ENCODE measurements at regions not wholly inside any gene's neighbourhood (a gene's known extent, or its start where the extent isn't known, plus 50 kb on each side); places are given as distances from the start of the nearest gene placed in this dataset.
A peak's percentile ranks its signal among the peaks of the same experiment; 100 is the strongest.

DNA sequence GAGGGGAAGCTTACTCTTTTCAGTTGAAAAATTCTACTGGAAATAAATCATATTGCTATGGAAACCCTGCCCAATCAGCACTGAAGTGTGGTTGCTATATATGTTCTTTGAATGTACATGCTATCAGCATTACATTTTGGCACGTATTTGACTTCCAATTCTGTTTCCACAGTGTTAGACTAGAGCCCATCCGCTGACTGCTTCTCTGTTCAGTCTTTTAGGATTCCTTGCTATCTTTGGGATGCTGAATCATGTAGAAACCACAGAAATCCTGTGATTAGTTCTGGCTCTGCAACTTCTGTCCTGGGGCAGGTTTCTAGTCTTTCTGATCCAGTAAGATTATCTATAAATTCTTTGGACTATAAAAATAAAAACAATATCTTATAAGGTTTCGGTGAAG, 128.2 kb upstream of the SLC7A14 start:
- peak; percentile 82 for DNase-seq (ENCODE audit: low read depth, low spot score)
- H3K4me3 ChIP-seq (ENCODE audit: low read depth, low read length) = no peak overlapping the region
- TF ChIP-seq, protein P1, sequence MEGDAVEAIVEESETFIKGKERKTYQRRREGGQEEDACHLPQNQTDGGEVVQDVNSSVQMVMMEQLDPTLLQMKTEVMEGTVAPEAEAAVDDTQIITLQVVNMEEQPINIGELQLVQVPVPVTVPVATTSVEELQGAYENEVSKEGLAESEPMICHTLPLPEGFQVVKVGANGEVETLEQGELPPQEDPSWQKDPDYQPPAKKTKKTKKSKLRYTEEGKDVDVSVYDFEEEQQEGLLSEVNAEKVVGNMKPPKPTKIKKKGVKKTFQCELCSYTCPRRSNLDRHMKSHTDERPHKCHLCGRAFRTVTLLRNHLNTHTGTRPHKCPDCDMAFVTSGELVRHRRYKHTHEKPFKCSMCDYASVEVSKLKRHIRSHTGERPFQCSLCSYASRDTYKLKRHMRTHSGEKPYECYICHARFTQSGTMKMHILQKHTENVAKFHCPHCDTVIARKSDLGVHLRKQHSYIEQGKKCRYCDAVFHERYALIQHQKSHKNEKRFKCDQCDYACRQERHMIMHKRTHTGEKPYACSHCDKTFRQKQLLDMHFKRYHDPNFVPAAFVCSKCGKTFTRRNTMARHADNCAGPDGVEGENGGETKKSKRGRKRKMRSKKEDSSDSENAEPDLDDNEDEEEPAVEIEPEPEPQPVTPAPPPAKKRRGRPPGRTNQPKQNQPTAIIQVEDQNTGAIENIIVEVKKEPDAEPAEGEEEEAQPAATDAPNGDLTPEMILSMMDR (IDR thresholded peaks at IDR 0.05; ENCODE audit: low read depth, low read length) = no peak
- in situ Hi-C loops (cut with HindIII; ENCODE audit: low sequenced_read_pairs) = no loop called here

DNA sequence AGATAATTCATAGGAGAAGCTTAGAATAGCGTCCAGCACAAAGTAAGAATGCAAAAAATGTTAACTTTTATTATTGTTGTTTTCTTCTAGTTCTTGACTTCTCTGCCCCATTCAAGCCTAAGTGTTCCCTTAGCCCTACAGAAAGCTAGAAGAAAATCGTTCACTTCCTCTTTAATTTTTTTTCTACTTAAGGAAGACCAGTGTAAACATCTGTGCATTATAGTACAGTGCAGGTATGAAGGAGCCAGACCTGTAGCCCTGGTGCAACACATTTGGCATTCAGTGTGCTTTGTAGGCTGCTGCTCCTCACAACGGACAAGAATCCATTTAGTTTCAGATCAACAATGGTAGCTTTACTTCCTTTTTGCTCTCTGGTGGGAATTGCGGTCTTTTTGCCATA, 127.8 kb upstream of the SLC7A14 start:
- in situ Hi-C loops (cut with HindIII; ENCODE audit: low sequenced_read_pairs) = no loop called here
- no peak overlapping the region for H3K4me3 ChIP-seq (ENCODE audit: low read depth, low read length)
- DNase-seq (ENCODE audit: low read depth, low spot score) = no peak
- TF ChIP-seq, protein P1 (IDR thresholded peaks at IDR 0.05; ENCODE audit: low read depth, low read length) = no peak

DNA sequence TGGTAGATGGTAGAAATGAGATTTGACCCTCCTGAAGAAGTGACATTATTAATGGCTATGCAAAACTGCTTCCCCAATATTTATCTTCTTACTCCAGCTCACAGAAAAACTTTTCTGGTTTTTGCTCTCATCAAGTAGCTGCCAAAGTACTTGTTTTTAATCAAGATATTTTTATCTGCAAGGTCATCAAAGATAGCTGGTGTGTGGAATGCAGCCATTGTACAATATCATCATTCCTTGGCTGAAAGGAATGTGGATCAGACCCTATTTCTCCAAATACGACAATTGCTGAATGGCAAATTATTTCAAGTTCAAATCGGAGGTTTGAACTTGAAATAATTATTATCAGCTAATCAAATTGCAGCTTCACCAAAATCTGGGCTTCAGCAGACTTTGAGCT, 126.9 kb upstream of the SLC7A14 start:
- no peak for DNase-seq (ENCODE audit: low read depth, low spot score)
- TF ChIP-seq, protein P1 (IDR thresholded peaks at IDR 0.05; ENCODE audit: low read depth, low read length) = no peak
- no peak overlapping the region for H3K4me3 ChIP-seq (ENCODE audit: low read depth, low read length)
- in situ Hi-C loops (cut with HindIII; ENCODE audit: low sequenced_read_pairs) = no loop called here

DNA sequence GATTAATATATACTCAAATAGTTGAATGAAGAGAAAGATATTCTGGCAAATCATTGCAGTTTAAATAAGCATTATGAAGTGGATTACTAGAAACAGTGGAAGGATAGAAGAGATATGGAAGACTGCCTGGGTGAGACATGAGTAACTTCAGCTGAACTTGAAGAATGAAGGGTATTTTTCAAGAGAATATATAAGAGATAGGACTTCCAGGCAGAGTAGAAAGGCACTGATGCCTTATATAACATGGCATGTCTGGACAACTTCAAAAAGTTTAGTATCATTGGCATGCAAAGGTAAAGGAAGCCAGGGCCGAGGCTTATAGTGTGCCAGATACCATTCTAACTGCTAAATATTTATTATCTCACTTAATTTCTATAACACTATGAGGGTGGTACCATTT, 126.5 kb upstream of the SLC7A14 start:
- DNase-seq (ENCODE audit: low read depth, low spot score) = no peak
- in situ Hi-C loops (cut with HindIII; ENCODE audit: low sequenced_read_pairs) = no loop called here
- no peak overlapping the region for H3K4me3 ChIP-seq (ENCODE audit: low read depth, low read length)
- TF ChIP-seq, protein P1 (IDR thresholded peaks at IDR 0.05; ENCODE audit: low read depth, low read length) = no peak

DNA sequence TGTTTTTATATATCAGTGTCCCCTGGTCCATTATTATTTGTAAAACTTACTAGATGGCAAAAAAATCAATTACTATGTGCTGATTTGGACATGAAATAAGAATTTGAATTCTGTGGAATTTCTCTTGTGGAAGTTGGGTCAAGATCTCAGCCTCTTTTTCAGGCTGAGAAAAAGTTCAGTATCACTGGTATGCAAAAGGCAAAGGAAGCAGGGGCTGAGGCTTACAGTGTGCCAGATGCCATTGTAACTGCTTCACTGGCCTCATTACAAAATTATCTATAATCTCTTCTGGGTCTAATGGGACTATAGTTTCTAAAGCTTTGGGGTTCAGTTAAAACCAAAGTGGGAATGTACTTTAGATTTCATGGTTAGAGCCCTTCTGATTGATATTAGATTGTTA, 125.9 kb upstream of the SLC7A14 start:
- no peak overlapping the region for H3K4me3 ChIP-seq (ENCODE audit: low read depth, low read length)
- in situ Hi-C loops (cut with HindIII; ENCODE audit: low sequenced_read_pairs) = no loop called here
- no peak for DNase-seq (ENCODE audit: low read depth, low spot score)
- TF ChIP-seq, protein P1 (IDR thresholded peaks at IDR 0.05; ENCODE audit: low read depth, low read length) = no peak

DNA sequence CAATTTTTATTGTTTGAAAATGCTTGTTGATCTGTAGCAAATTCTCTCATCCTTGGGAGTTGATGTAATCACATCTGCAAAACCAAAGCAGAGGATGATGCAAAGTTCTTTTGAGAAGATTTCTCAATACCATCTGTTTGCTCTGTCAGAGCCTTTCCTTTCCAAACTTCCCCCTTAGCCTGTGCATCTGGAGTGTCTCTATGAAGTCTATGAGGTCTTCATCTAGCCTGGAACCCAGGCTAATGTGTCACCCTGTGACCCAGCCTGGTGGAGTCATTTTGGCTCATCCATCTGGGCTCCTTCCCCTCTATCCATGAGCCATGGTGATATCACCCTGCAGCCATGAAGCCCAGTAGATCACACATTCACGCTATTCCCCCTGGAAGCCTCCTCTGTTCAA, 123.2 kb upstream of the SLC7A14 start:
- DNase-seq (ENCODE audit: low read depth, low spot score) = no peak
- no peak overlapping the region for H3K4me3 ChIP-seq (ENCODE audit: low read depth, low read length)
- TF ChIP-seq, protein P1 (IDR thresholded peaks at IDR 0.05; ENCODE audit: low read depth, low read length) = no peak
- in situ Hi-C loops (cut with HindIII; ENCODE audit: low sequenced_read_pairs) = no loop called here

DNA sequence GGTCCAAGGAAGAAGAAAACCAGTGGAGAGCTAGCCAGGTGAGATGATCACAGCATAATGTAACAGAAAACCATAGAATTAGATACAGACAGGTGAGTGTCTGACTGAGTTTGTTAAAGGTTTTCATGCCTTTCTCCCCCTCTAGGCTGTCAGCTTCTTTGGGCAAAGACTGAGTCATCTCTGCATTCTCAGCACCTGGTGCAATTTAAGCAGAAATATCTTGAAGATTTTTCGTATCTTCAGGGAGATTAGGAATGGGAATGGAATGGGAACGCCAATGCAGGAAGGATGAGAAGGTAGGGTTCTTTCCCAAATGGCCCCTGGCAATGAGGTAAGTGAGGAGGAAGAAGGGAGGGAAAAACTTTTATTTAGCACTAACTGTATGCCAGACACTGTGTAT, 122.0 kb upstream of the SLC7A14 start:
- in situ Hi-C loops (cut with HindIII; ENCODE audit: low sequenced_read_pairs) = no loop called here
- TF ChIP-seq, protein P1 (IDR thresholded peaks at IDR 0.05; ENCODE audit: low read depth, low read length) = no peak
- no peak for DNase-seq (ENCODE audit: low read depth, low spot score)
- H3K4me3 ChIP-seq (ENCODE audit: low read depth, low read length) = no peak overlapping the region

Measured in astrocyte of the spinal cord (primary cell).